Gastroesophageal sphincter (tissue), 4 donors: ENCODE measurements at regions not wholly inside any gene's neighbourhood (a gene's known extent, or its start where the extent isn't known, plus 50 kb on each side); places are given as distances from the start of the nearest gene placed in this dataset.

Experiments used
- ATAC-seq: fragments of 150-250 bp; one replicate; pipeline ENCODE4 v1.9.1; 2016; ENCODE audit warnings: mild to moderate bottlenecking, moderate library complexity
- H3K27ac ChIP-seq, 4 donors: fragments of 200-600 bp; sonication (generic) in 3 of 4; 1 replicate in 3 of 4; 2 replicates in 1 of 4; pipeline ENCODE4 v1.5.1; 2016 to 2019
- H3K27me3 ChIP-seq: fragments of 200-600 bp; sonication (generic); one replicate; pipeline ENCODE4 v1.5.1; 2019
- H3K36me3 ChIP-seq, 2 donors: fragments of 200-600 bp; sonication (generic); one replicate each; pipeline ENCODE4 v1.5.1; 2019; ENCODE audit warnings: control low read depth in 1 of 2
- H3K4me1 ChIP-seq, 3 donors: fragments of 200-600 bp; sonication (generic); 1 replicate in 2 of 3; 2 replicates in 1 of 3; pipeline ENCODE4 v1.5.1; 2016 to 2019; ENCODE audit warnings: control low read depth in 2 of 3
- H3K4me3 ChIP-seq, 2 donors: fragments of 200-600 bp; sonication (generic); one replicate each; pipeline ENCODE4 v1.5.1; 2019; ENCODE audit warnings: mild to moderate bottlenecking in 1 of 2, moderate library complexity in 1 of 2
- H3K9me3 ChIP-seq, 3 donors: fragments of 200-600 bp; sonication (generic); one replicate each; pipeline ENCODE4 v1.5.1; 2017 to 2019; ENCODE audit warnings: control low read depth in 2 of 3
- EP300 ChIP-seq: sonication (generic); formaldehyde crosslinking; IDR thresholded peaks from one replicate; pipeline ENCODE4 v1.6.1; 2017; ENCODE audit warnings: antibody characterized with exemption, mild to moderate bottlenecking
- POLR2A ChIP-seq, 2 donors: fragments of 450-650 bp; IDR thresholded peaks; one replicate each; pipeline ENCODE4 v1.6.1; 2017; ENCODE audit warnings: antibody characterized with exemption in 2 of 2, mild to moderate bottlenecking in 2 of 2, moderate library complexity in 1 of 2
- POLR2AphosphoS5 ChIP-seq: sonication (generic); formaldehyde crosslinking; IDR thresholded peaks from one replicate; pipeline ENCODE4 v1.6.1; 2017; ENCODE audit warnings: antibody characterized with exemption
- WGBS, 2 donors: methylation state at CpG; one replicate each; pipeline ENCODE4 v1.1.5; 2018; ENCODE audit warnings: low coverage in 1 of 2; 5-methylcytosine and 5-hydroxymethylcytosine counted together
- TF ChIP-seq, protein P1 (sequence below), 4 experiments: fragments of 200-600 bp in 2 of 4; fragments of 450-650 bp in 2 of 4; sonication (generic) in 1 of 4; IDR thresholded peaks; one replicate each; pipeline ENCODE4 v1.5.1; 2017 to 2019; ENCODE audit warnings: antibody characterized with exemption in 4 of 4, mild to moderate bottlenecking in 2 of 4, moderate library complexity in 2 of 4

DNA sequence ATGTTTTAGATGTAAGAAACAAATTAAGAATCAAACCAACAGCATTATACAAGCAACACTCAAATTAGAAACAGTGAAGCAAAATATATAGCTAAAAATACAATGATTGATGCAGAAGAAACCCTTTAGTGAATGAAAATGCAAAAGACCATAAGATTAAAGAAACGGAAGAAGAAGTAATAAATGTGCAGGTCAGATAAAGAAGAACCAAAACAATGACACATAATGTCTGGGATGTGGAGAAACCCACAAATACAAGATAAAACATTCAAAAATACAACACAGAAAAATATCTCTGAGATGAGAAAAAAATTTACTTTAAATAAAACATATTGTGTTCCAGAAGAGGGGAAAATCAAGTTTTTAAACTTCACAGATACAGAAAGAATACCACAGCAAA is 73.4 kb upstream of the AVPR1A start:
- WGBS, 2 donors = 13 to 38% methylated on average over 1 of the region's 1 CpG
- Histone ChIP-seq H3K36me3 (no peaks in the 10 kb centered on the region), H3K4me1 (no peaks in the 10 kb centered on the region), H3K27ac (no peak overlapping the region), H3K4me3 (no peak overlapping the region), H3K27me3 (no peaks in the 10 kb centered on the region), H3K9me3 (no peaks in the 10 kb centered on the region)
- no peak for TF ChIP-seq EP300
- no peak for TF ChIP-seq POLR2A (IDR thresholded peaks at IDR 0.05)
- TF ChIP-seq, protein P1, sequence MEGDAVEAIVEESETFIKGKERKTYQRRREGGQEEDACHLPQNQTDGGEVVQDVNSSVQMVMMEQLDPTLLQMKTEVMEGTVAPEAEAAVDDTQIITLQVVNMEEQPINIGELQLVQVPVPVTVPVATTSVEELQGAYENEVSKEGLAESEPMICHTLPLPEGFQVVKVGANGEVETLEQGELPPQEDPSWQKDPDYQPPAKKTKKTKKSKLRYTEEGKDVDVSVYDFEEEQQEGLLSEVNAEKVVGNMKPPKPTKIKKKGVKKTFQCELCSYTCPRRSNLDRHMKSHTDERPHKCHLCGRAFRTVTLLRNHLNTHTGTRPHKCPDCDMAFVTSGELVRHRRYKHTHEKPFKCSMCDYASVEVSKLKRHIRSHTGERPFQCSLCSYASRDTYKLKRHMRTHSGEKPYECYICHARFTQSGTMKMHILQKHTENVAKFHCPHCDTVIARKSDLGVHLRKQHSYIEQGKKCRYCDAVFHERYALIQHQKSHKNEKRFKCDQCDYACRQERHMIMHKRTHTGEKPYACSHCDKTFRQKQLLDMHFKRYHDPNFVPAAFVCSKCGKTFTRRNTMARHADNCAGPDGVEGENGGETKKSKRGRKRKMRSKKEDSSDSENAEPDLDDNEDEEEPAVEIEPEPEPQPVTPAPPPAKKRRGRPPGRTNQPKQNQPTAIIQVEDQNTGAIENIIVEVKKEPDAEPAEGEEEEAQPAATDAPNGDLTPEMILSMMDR (IDR thresholded peaks at IDR 0.05) = no peak
- no peak for TF ChIP-seq POLR2AphosphoS5
- ATAC-seq = no peak

DNA sequence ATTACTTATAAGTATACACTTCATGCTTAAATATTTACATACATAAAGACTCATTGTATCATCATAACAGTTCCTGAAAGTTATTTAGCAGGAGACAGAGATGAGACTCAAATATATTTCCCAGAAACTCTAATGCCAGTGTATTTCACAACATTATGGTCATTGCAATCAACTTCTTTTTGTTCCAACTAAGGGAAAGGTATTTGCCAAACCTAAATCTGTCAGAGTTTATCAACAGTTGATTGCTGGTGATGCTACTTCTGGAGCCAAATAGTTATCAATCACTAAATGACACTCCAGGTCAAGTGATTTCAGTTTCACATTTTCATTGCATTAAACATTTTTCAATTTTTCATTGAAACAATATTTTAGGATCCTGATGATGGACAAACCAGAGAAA is 72.1 kb upstream of the AVPR1A start:
- H3K27me3 ChIP-seq = no peaks in the 10 kb centered on the region
- H3K27ac ChIP-seq = no peak overlapping the region
- TF ChIP-seq POLR2A (IDR thresholded peaks at IDR 0.05) (no peak), EP300 (no peak), POLR2AphosphoS5 (no peak)
- TF ChIP-seq, protein P1 (IDR thresholded peaks at IDR 0.05) = no peak
- no peaks in the 10 kb centered on the region for H3K4me1 ChIP-seq
- H3K4me3 ChIP-seq = no peak overlapping the region
- ATAC-seq = no peak
- H3K36me3 ChIP-seq = no peaks in the 10 kb centered on the region
- H3K9me3 ChIP-seq = no peaks in the 10 kb centered on the region

DNA sequence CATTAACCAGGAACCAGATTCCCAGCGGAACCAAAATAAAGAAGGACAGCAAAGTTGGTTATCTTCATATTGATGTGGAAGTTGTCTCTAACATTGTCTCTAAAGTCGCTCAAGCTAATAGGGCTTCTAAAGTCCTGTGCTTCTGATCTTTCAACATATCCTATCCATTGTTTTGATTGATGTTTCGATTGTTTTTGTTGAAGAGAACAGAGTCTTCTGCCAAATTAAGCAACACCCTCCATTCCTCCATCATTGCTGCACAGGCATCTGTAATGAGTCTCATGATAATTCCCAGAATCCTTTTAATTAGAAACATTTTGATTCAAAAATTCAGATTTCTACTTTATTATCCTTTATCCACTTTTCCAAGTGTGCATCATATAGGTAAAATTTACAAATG is 71.6 kb upstream of the AVPR1A start:
- no peak for TF ChIP-seq POLR2A (IDR thresholded peaks at IDR 0.05)
- no peak for TF ChIP-seq EP300
- TF ChIP-seq, protein P1 (IDR thresholded peaks at IDR 0.05) = no peak
- TF ChIP-seq POLR2AphosphoS5 = no peak
- no peak overlapping the region for H3K4me3 ChIP-seq
- ATAC-seq = peak; percentile 43
- H3K27ac ChIP-seq = no peak overlapping the region
- no peaks in the 10 kb centered on the region for H3K36me3 ChIP-seq
- no peaks in the 10 kb centered on the region for H3K27me3 ChIP-seq
- 50 to 57% methylated on average over 3 of the region's 3 CpGs for WGBS, 2 donors
- no peaks in the 10 kb centered on the region for H3K9me3 ChIP-seq
- H3K4me1 ChIP-seq = no peaks in the 10 kb centered on the region

DNA sequence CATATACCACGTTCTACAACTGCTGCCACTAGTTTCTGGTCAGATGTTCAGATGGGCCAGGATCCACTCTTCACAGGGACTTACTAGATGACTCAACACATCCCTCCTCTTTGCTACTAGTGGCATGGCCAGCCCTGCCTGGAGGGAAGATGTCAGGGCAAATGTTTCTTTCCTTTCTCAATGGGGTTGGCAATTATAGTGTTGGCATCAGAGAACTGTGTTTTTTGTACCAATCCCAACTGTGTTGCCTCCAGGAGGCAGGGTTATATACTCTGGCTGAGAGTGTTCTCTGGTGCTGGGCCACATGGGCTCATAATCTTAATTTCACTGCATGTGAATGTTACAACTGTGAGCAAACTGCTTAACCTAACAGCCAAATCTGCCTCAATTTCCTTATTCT is 69.9 kb upstream of the AVPR1A start:
- Histone ChIP-seq H3K27ac (no peak overlapping the region), H3K4me1 (no peaks in the 10 kb centered on the region), H3K9me3 (no peaks in the 10 kb centered on the region), H3K36me3 (no peaks in the 10 kb centered on the region), H3K27me3 (no peaks in the 10 kb centered on the region), H3K4me3 (no peak overlapping the region)
- WGBS, 2 donors = 50 to 67% methylated on average over 1 of the region's 1 CpG
- ATAC-seq = no peak
- TF ChIP-seq POLR2AphosphoS5 (no peak), EP300 (no peak)
- TF ChIP-seq, protein P1 (IDR thresholded peaks at IDR 0.05) = no peak

DNA sequence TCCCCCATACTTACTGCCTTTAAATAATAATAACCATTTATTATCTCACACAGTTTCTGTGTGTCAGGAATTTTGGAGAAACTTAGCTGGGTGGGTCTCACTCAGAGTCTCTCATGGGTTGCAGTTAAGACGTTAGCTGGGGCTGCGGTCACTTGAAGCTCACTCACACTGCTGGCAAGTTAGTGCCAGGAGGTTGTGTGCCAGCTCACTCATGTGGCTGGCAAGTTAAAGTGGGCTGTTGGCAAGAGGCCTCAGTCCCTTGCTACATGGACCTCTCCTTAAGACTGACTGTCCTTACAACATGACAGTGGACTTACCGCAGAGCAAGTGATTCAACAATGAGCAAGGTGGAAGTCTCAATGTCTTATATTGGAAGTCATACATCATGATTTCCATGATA is 61.3 kb upstream of the AVPR1A start:
- ATAC-seq = no peak
- Histone ChIP-seq H3K4me3 (no peak overlapping the region), H3K27me3 (no peaks in the 10 kb centered on the region), H3K36me3 (no peaks in the 10 kb centered on the region), H3K9me3 (no peaks in the 10 kb centered on the region), H3K4me1 (no peaks in the 10 kb centered on the region), H3K27ac (no peak overlapping the region)
- TF ChIP-seq EP300 = no peak
- TF ChIP-seq, protein P1 (IDR thresholded peaks at IDR 0.05) = no peak
- TF ChIP-seq POLR2AphosphoS5 = no peak
- TF ChIP-seq POLR2A (IDR thresholded peaks at IDR 0.05) = no peak
- WGBS, 2 donors = 93 to 100% methylated on average over 1 to 2 of the region's 3 CpGs
